ENCODE measurements at regions not wholly inside any gene's neighbourhood (a gene's known extent, or its start where the extent isn't known, plus 50 kb on each side); places are given as distances from the start of the nearest gene placed in this dataset.

GRCh38 chr2:33877348-33878016, 278.4 kb upstream of the FAM98A start:
- TF ChIP-seq, protein P1, sequence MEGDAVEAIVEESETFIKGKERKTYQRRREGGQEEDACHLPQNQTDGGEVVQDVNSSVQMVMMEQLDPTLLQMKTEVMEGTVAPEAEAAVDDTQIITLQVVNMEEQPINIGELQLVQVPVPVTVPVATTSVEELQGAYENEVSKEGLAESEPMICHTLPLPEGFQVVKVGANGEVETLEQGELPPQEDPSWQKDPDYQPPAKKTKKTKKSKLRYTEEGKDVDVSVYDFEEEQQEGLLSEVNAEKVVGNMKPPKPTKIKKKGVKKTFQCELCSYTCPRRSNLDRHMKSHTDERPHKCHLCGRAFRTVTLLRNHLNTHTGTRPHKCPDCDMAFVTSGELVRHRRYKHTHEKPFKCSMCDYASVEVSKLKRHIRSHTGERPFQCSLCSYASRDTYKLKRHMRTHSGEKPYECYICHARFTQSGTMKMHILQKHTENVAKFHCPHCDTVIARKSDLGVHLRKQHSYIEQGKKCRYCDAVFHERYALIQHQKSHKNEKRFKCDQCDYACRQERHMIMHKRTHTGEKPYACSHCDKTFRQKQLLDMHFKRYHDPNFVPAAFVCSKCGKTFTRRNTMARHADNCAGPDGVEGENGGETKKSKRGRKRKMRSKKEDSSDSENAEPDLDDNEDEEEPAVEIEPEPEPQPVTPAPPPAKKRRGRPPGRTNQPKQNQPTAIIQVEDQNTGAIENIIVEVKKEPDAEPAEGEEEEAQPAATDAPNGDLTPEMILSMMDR (IDR thresholded peaks at IDR 0.05) = no peak
- TF ChIP-seq POLR2A (IDR thresholded peaks at IDR 0.05) = no peak
